ENCODE measurements at regions not wholly inside any gene's neighbourhood (a gene's known extent, or its start where the extent isn't known, plus 50 kb on each side); places are given as distances from the start of the nearest gene placed in this dataset.

- H3K9me3 ChIP-seq (replicated peaks; ENCODE audit: low read length) = no peaks in the 10 kb centered on the region
- H3K4me2 ChIP-seq (ENCODE audit: low read length) = no peak overlapping the region
- no peaks in the 10 kb centered on the region for H3K4me1 ChIP-seq (ENCODE audit: control insufficient read depth, insufficient read depth, low read length)
- no peak overlapping the region for H3K9ac ChIP-seq (ENCODE audit: low read depth, low read length)
- H3K4me3 ChIP-seq (ENCODE audit: low read length) = no peak overlapping the region
- H3K36me3 ChIP-seq (ENCODE audit: insufficient read depth, low read length) = no peaks in the 10 kb centered on the region
- H3K27me3 ChIP-seq (ENCODE audit: control insufficient read depth, insufficient read depth, low read length) = no peaks in the 10 kb centered on the region
Measured at GRCh38 chr5:155211764-155212163, 198.2 kb downstream of the KIF4B start.

GRCh38 chr5:155222393-155222792 lies 208.8 kb downstream of the KIF4B start:
- Histone ChIP-seq H3K27me3 (ENCODE audit: control insufficient read depth, insufficient read depth, low read length) (no peaks in the 10 kb centered on the region), H3K4me3 (ENCODE audit: low read length) (no peak overlapping the region), H3K4me2 (ENCODE audit: low read length) (no peak overlapping the region), H3K4me1 (ENCODE audit: control insufficient read depth, insufficient read depth, low read length) (no peaks in the 10 kb centered on the region), H3K9ac (ENCODE audit: low read depth, low read length) (no peak overlapping the region), H3K9me3 (replicated peaks; ENCODE audit: low read length) (no peaks in the 10 kb centered on the region), H3K36me3 (ENCODE audit: insufficient read depth, low read length) (no peaks in the 10 kb centered on the region)

- Histone ChIP-seq H3K9me3 (replicated peaks; ENCODE audit: low read length) (no peaks in the 10 kb centered on the region), H3K9ac (ENCODE audit: low read depth, low read length) (no peak overlapping the region), H3K4me3 (ENCODE audit: low read length) (no peak overlapping the region), H3K27me3 (ENCODE audit: control insufficient read depth, insufficient read depth, low read length) (no peaks in the 10 kb centered on the region), H3K4me2 (ENCODE audit: low read length) (no peak overlapping the region), H3K36me3 (ENCODE audit: insufficient read depth, low read length) (no peaks in the 10 kb centered on the region), H3K4me1 (ENCODE audit: control insufficient read depth, insufficient read depth, low read length) (no peaks in the 10 kb centered on the region)
Measured at GRCh38 chr5:155229135-155229534, 215.6 kb downstream of the KIF4B start.

GRCh38 chr5:155239803-155240202 lies 226.2 kb downstream of the KIF4B start:
- no peak overlapping the region for H3K4me2 ChIP-seq (ENCODE audit: low read length)
- no peak overlapping the region for H3K4me3 ChIP-seq (ENCODE audit: low read length)
- H3K27me3 ChIP-seq (ENCODE audit: control insufficient read depth, insufficient read depth, low read length) = no peaks in the 10 kb centered on the region
- no peaks in the 10 kb centered on the region for H3K4me1 ChIP-seq (ENCODE audit: control insufficient read depth, insufficient read depth, low read length)
- H3K9me3 ChIP-seq (replicated peaks; ENCODE audit: low read length) = no peaks in the 10 kb centered on the region
- no peaks in the 10 kb centered on the region for H3K36me3 ChIP-seq (ENCODE audit: insufficient read depth, low read length)
- no peak overlapping the region for H3K9ac ChIP-seq (ENCODE audit: low read depth, low read length)

- Histone ChIP-seq H3K4me3 (ENCODE audit: low read length) (no peak overlapping the region), H3K9ac (ENCODE audit: low read depth, low read length) (no peak overlapping the region), H3K27me3 (ENCODE audit: control insufficient read depth, insufficient read depth, low read length) (no peaks in the 10 kb centered on the region), H3K9me3 (replicated peaks; ENCODE audit: low read length) (no peaks in the 10 kb centered on the region), H3K4me2 (ENCODE audit: low read length) (no peak overlapping the region), H3K4me1 (ENCODE audit: control insufficient read depth, insufficient read depth, low read length) (no peaks in the 10 kb centered on the region), H3K36me3 (ENCODE audit: insufficient read depth, low read length) (no peaks in the 10 kb centered on the region)
Measured at GRCh38 chr5:155250596-155250995, 237.0 kb downstream of the KIF4B start.

GRCh38 chr5:155252025-155252424 lies 238.5 kb downstream of the KIF4B start:
- H3K27me3 ChIP-seq (ENCODE audit: control insufficient read depth, insufficient read depth, low read length) = no peaks in the 10 kb centered on the region
- no peak overlapping the region for H3K9ac ChIP-seq (ENCODE audit: low read depth, low read length)
- no peak overlapping the region for H3K4me2 ChIP-seq (ENCODE audit: low read length)
- no peaks in the 10 kb centered on the region for H3K4me1 ChIP-seq (ENCODE audit: control insufficient read depth, insufficient read depth, low read length)
- H3K4me3 ChIP-seq (ENCODE audit: low read length) = no peak overlapping the region
- no peaks in the 10 kb centered on the region for H3K36me3 ChIP-seq (ENCODE audit: insufficient read depth, low read length)
- peaks cover 4% of the 10 kb centered on the region for H3K9me3 ChIP-seq (replicated peaks; ENCODE audit: low read length)

- Histone ChIP-seq H3K4me3 (ENCODE audit: low read length) (no peak overlapping the region), H3K4me2 (ENCODE audit: low read length) (no peak overlapping the region), H3K9me3 (replicated peaks; ENCODE audit: low read length) (peaks cover 4% of the 10 kb centered on the region), H3K4me1 (ENCODE audit: control insufficient read depth, insufficient read depth, low read length) (no peaks in the 10 kb centered on the region), H3K9ac (ENCODE audit: low read depth, low read length) (no peak overlapping the region), H3K36me3 (ENCODE audit: insufficient read depth, low read length) (no peaks in the 10 kb centered on the region), H3K27me3 (ENCODE audit: control insufficient read depth, insufficient read depth, low read length) (no peaks in the 10 kb centered on the region)
Measured at GRCh38 chr5:155252717-155253116, 239.2 kb downstream of the KIF4B start.

GRCh38 chr5:155254399-155254798 lies 240.8 kb downstream of the KIF4B start:
- no peaks in the 10 kb centered on the region for H3K27me3 ChIP-seq (ENCODE audit: control insufficient read depth, insufficient read depth, low read length)
- no peaks in the 10 kb centered on the region for H3K36me3 ChIP-seq (ENCODE audit: insufficient read depth, low read length)
- no peak overlapping the region for H3K4me2 ChIP-seq (ENCODE audit: low read length)
- no peaks in the 10 kb centered on the region for H3K4me1 ChIP-seq (ENCODE audit: control insufficient read depth, insufficient read depth, low read length)
- H3K9ac ChIP-seq (ENCODE audit: low read depth, low read length) = no peak overlapping the region
- no peak overlapping the region for H3K4me3 ChIP-seq (ENCODE audit: low read length)
- H3K9me3 ChIP-seq (replicated peaks; ENCODE audit: low read length) = peaks cover 4% of the 10 kb centered on the region

- Histone ChIP-seq H3K36me3 (ENCODE audit: insufficient read depth, low read length) (no peaks in the 10 kb centered on the region), H3K9me3 (replicated peaks; ENCODE audit: low read length) (peaks cover 4% of the 10 kb centered on the region), H3K9ac (ENCODE audit: low read depth, low read length) (no peak overlapping the region), H3K4me1 (ENCODE audit: control insufficient read depth, insufficient read depth, low read length) (no peaks in the 10 kb centered on the region), H3K4me3 (ENCODE audit: low read length) (no peak overlapping the region), H3K4me2 (ENCODE audit: low read length) (no peak overlapping the region), H3K27me3 (ENCODE audit: control insufficient read depth, insufficient read depth, low read length) (no peaks in the 10 kb centered on the region)
Measured at GRCh38 chr5:155258161-155258560, 244.6 kb downstream of the KIF4B start.

- H3K9ac ChIP-seq (ENCODE audit: low read depth, low read length) = no peak overlapping the region
- H3K4me3 ChIP-seq (ENCODE audit: low read length) = no peak overlapping the region
- no peaks in the 10 kb centered on the region for H3K36me3 ChIP-seq (ENCODE audit: insufficient read depth, low read length)
- H3K4me2 ChIP-seq (ENCODE audit: low read length) = no peak overlapping the region
- no peaks in the 10 kb centered on the region for H3K27me3 ChIP-seq (ENCODE audit: control insufficient read depth, insufficient read depth, low read length)
- no peaks in the 10 kb centered on the region for H3K4me1 ChIP-seq (ENCODE audit: control insufficient read depth, insufficient read depth, low read length)
- peaks cover 4% of the 10 kb centered on the region for H3K9me3 ChIP-seq (replicated peaks; ENCODE audit: low read length)
Measured at GRCh38 chr5:155259648-155260047, 246.1 kb downstream of the KIF4B start.

- Histone ChIP-seq H3K9me3 (replicated peaks; ENCODE audit: low read length) (peaks cover 4% of the 10 kb centered on the region), H3K4me3 (ENCODE audit: low read length) (no peak overlapping the region), H3K4me1 (ENCODE audit: control insufficient read depth, insufficient read depth, low read length) (no peaks in the 10 kb centered on the region), H3K4me2 (ENCODE audit: low read length) (no peak overlapping the region), H3K36me3 (ENCODE audit: insufficient read depth, low read length) (no peaks in the 10 kb centered on the region), H3K9ac (ENCODE audit: low read depth, low read length) (no peak overlapping the region), H3K27me3 (ENCODE audit: control insufficient read depth, insufficient read depth, low read length) (no peaks in the 10 kb centered on the region)
Measured at GRCh38 chr5:155260798-155261197, 247.2 kb downstream of the KIF4B start.

- no peak overlapping the region for H3K4me2 ChIP-seq (ENCODE audit: low read length)
- no peaks in the 10 kb centered on the region for H3K4me1 ChIP-seq (ENCODE audit: control insufficient read depth, insufficient read depth, low read length)
- no peak overlapping the region for H3K4me3 ChIP-seq (ENCODE audit: low read length)
- H3K27me3 ChIP-seq (ENCODE audit: control insufficient read depth, insufficient read depth, low read length) = no peaks in the 10 kb centered on the region
- H3K9ac ChIP-seq (ENCODE audit: low read depth, low read length) = no peak overlapping the region
- H3K9me3 ChIP-seq (replicated peaks; ENCODE audit: low read length) = no peaks in the 10 kb centered on the region
- H3K36me3 ChIP-seq (ENCODE audit: insufficient read depth, low read length) = no peaks in the 10 kb centered on the region
Measured at GRCh38 chr5:155263381-155263780, 249.8 kb downstream of the KIF4B start.

All from skeletal muscle satellite cell (primary cell).